Dedifferentiated amniotic fluid mesenchymal stem cell (primary cell): ENCODE measurements at regions not wholly inside any gene's neighbourhood (a gene's known extent, or its start where the extent isn't known, plus 50 kb on each side); places are given as distances from the start of the nearest gene placed in this dataset.
"Not testable (repeated sequence)": the region's sequence is repeated elsewhere in the genome, so short reads cannot be mapped to it uniquely, and the experiment has no call there.

Source experiments
- DNase-seq: peaks from one replicate; pipeline ENCODE4 v3.0.0-alpha.2; 2016; ENCODE audit errors: extremely low spot score

- no peak for DNase-seq
These were observed 104.7 kb upstream of the RAP1B start for GRCh38 chr12:68505970-68506369.

DNA sequence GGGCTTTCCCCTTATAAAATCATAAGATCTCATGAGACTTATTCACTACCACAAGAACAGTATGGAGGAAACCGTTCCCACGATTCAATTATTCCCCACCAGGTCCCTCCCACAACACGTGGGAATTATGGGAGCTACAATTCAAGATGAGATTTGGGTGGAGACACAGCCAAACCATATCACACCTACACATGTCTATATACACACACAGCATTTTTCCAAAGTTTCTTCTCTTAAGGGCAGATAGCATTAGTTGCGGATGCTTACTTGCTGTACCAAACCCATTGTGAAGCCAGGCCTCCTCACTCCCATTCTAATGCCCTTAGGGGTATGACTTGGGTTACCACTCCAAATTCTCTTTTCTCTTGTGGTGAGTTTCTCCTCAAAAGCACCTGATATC is 104.1 kb upstream of the RAP1B start:
- no peak for DNase-seq

GRCh38 chr12:68507657-68508056 is 103.0 kb upstream of the RAP1B start:
- no peak for DNase-seq

- DNase-seq = no peak
These were observed 102.1 kb upstream of the RAP1B start for GRCh38 chr12:68508576-68508975.

DNA sequence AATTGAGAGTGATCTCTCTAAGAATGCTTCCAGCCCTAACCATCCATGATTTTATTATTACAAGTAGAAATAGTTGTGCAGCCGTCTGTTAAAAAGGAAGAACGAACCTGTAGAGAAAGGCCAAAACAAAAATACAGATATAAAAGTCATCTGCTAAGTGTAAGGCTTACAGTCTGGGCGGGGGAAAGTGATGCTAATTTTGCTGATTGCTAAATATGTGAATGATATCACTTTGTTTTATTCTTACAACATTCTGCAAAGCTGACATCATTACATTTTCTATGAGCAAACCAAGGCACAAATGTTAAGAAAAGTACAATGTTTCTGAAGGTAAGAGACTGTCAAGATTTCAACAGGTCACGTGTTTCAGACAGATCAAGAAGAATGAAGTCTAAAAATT is 101.5 kb upstream of the RAP1B start:
- DNase-seq = no peak

DNA sequence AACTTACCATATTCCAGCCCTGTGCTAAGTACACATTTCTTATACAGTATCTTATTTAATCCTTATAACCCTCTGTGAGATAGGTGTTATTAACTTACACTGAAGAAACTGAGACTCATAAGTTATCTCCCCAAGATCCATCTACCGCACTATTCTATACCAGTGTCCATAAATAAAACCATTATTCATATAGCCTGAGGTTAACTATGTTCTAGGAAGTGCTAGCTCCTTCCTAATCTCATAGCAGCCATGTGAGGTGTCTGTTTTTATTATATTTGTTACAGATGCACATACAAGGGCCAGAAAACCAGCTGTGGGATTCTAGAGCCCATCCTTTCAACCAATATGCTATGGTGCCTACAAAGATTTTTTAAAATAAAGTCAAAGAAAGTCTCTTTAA is 100.3 kb upstream of the RAP1B start:
- DNase-seq = no peak

GRCh38 chr12:68514807-68515411 is 95.8 kb upstream of the RAP1B start:
- DNase-seq = no peak

DNA sequence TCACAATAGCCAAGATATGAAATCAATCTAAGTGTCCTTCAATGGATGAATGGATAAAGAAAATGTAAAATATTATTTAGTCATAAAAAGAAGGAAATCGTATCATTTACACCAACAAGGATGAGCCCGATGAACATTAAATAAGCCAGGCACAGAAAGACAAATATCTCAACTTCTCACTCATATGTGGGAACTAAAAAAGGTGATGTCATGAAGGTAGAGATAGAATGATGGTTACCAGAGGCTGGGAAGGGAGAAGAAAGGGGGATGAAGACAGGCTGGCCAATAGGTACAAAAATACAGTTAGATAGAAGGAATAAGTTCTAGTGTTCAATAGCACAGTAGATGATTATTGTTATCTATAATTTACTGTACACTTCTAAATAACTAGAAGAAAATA is 94.9 kb upstream of the RAP1B start:
- no peak for DNase-seq

GRCh38 chr12:68521321-68521839 is 89.3 kb upstream of the RAP1B start:
- DNase-seq = peak; percentile 86

- peak; percentile 34 for DNase-seq
These were observed 88.7 kb upstream of the RAP1B start for GRCh38 chr12:68521848-68522502.

- DNase-seq = no peak
These were observed 81.2 kb upstream of the RAP1B start for GRCh38 chr12:68529466-68529865.

DNA sequence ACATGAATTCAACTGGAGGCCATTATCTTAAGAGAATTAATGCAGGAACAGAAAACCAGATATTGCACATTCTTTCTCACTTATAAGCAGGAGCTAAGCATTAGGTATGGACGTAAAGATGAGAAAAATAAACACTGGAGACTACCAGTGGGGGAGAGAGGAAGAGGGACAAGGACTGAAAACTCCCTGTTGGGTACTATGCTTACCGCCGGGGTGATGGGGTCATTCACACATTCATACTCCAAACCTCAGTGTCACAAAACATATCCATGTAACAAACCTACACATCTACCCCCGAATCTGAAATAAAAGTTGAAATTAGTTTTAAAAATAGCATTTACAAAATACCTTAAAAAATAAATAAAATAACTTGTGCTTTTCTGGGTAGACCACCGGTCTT is 80.8 kb upstream of the RAP1B start:
- no peak for DNase-seq

DNA sequence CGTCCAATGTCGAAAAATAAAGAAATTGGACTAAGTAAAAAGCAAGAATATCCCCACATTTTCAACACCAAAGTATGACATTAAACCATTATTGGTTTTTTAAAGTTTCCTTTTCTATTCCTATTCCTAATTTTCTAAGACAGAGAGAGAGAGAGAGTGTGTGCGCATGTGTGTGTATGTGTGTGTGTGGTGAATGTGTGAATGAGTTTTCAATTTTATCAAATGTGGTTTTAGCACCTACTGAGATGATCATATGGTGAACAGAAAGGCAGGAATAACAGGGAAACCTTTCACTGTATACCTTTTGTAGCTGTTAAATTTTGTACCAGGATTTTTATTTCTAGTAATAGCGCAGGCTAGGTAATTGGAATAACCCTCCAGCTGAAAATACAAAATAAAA is 80.4 kb upstream of the RAP1B start:
- no peak for DNase-seq

DNA sequence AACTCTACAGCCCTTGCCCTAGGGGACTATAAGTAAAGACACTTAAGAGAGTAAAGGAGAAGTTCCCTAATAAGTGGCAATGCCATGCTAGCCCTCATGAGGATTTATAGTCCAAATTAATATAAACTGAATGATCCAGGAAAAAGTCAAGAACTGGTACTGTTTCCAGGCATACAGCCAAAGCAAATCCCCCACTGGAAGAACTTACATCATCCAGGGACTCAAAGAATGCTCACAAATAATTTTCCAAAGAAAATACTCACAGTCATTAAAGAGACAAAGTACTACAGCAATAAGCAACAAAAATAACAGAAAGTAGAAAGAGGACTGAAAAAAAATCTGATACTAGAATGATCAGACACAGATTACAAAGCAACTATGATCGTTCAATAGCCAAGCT is 79.7 kb upstream of the RAP1B start:
- peak; percentile 77 for DNase-seq

GRCh38 chr12:68532204-68532886 is 78.4 kb upstream of the RAP1B start:
- no peak for DNase-seq

GRCh38 chr12:68532887-68533248 is 77.8 kb upstream of the RAP1B start:
- DNase-seq = no peak

GRCh38 chr12:68534108-68534507 is 76.6 kb upstream of the RAP1B start:
- DNase-seq = no peak

DNA sequence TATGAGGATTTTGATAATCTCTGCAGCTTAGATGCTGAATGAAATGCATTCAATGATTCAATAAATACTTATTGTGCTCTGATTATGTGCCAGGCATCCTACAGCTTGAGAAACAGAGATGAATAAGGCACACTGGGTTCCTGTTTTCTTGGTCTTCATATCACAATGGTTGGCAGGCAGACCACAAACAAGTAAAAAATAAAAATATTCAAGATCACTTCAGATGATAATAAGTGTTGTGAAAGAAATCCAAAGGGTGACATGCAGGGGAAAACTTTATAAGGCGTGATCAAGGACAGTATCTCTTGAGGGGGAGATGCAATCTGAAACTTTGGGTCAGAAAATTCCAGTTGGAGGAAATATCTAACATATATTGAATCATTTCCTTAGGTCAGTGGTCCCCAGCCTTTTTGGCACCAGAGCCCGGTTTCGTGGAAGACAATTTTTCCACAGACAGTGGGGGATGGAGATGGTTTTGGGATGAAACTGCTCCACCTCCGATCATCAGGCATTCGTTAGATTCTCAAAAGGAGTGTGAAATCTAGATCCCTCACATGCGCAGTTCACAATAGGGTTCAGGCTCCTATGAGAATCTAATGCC is 73.7 kb upstream of the RAP1B start:
- DNase-seq = no peak

- no peak for DNase-seq
These were observed 73.1 kb upstream of the RAP1B start for GRCh38 chr12:68537571-68537970.

DNA sequence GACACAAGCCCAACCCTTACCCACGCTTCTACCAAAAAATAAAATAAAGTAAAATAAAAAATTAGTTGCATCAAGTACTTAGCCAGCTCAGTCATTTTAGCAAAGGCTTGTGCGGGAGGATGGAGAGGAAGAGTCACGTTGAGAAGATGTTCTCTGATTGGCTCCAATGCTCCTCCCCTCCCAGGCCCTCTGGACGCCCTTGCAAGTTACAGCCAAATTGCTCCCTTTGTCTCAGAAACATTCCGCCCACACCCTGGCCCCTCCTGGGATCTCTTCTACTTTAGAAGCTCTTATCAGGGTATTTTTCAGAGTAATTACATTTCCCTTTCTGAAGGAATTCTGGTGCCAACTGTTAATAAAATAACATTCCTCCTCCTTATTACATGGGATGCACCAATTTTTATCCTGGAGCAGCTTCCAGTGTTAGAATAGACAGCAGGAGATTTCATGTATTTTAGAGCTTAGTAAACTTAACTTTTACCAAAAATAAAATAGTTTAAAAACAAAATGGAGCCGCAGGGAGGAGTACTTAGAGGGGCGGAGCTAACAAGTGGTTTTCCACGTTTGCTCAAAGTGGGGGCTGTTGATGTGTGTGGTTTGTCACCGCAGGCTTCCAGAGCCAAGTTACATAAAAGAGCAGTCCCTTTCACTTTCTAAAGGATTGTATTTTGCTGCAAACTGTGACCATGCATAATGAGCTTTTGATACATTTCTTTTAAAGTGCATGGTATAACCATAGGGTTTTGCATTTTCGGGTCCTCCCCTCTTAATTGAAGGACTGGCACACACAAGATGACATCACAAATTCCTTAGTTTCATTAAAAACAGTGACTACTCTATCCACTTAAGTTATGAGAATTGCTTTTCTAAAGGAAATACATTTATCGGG is 71.7 kb upstream of the RAP1B start:
- no peak for DNase-seq

DNA sequence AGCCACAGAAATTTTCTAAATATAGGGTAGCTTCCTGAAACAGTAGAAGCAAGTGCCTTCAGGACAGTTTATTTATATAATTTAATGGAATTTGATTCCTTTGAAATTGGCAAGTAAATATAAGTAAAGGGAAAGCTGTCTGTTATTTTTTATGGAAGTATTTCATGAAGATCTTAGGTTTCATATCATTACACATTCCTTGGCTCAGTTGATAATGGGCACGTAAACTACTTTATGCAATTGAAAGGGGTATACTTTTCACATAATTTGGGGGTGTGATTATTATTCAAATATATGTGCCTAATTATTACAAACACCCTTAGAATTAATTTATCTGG is 71.1 kb upstream of the RAP1B start:
- DNase-seq = peak; percentile 43

DNA sequence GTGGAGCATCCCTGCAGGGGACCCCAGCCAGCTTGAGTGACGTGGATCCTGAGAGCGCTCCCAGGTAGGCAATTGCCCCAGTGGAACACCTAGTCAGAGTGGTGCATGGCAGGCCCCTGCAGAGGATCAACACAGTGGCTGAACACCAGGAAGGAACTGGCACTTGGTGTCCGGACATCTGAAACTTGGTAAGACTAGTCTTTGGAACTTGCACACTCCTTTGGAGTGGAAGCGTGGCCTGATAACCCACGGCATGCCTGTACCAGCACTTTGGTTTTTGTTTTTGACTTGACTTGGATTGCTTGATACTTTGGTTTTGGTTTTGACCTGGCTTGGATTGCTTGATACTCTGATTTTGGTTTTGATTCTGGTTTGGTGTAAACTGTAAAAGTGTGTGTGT is 69.9 kb upstream of the RAP1B start:
- not testable (repeated sequence) for DNase-seq
